ENCODE measurements at regions not wholly inside any gene's neighbourhood (a gene's known extent, or its start where the extent isn't known, plus 50 kb on each side); places are given as distances from the start of the nearest gene placed in this dataset.

- peaks cover 15% of the 10 kb centered on the region for H3K9me3 ChIP-seq (ENCODE audit: control insufficient read depth, low read length)
- H3K9ac ChIP-seq (ENCODE audit: low read length), result peak overlapping the region; percentile 89
- peaks cover 62% of the 10 kb centered on the region for H3K4me1 ChIP-seq (ENCODE audit: control insufficient read depth, insufficient read depth, low read length)
- peaks cover 15% of the 10 kb centered on the region for H3K36me3 ChIP-seq (ENCODE audit: control insufficient read depth, insufficient read depth, low read length, severe bottlenecking)
- H3K4me3 ChIP-seq (ENCODE audit: low read length), result peak overlapping the region; percentile 82
- peak; percentile 82 for DNase-seq (ENCODE audit: low read depth)
- no peaks in the 10 kb centered on the region for H3K27me3 ChIP-seq (replicated peaks; ENCODE audit: control insufficient read depth, insufficient read depth, low read length)
Observed at GRCh38 chr11:122179961-122180834, 64.2 kb upstream of the BLID start.

DNA sequence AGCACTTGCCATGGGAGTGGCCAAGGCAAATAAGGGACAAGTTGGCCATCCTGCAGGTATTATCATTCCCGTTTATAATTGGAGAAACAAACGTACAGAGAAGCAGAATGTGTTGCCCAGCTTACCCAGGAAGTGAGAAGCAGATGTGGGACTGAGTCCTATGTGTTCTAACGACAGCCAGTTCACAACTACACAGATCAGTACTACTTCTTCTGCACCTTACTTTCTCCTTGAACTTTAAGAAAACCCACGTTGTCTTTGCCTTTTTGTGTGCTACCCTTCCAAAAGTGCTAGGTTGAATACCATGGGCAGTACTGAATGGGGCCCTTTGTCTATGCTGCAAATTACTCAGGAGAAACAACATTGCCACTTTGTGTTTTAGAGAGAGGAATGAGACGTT, 62.8 kb upstream of the BLID start:
- peaks cover 64% of the 10 kb centered on the region for H3K4me1 ChIP-seq (ENCODE audit: control insufficient read depth, insufficient read depth, low read length)

DNA sequence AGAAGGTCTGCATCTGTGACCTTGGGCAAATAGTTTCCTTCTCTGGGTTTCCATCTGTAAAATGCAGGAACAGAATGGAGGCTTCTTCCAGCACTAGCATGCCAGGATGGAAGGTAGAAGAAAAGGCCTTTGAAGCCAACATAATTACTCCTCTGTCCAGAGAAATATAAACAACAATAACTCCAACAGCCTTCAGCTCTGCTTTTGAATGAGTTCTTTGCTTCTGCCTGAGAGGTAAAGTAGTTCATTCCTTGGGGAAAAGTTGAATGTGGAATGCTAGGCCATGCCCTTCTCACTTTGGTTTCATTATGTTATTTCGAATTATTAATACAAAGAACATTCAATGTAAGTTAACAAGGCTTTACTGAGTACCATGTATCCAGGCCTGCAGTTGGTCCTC, 61.2 kb upstream of the BLID start:
- Histone ChIP-seq H3K9me3 (ENCODE audit: control insufficient read depth, low read length) (no peaks in the 10 kb centered on the region), H3K27me3 (replicated peaks; ENCODE audit: control insufficient read depth, insufficient read depth, low read length) (no peaks in the 10 kb centered on the region), H3K4me1 (ENCODE audit: control insufficient read depth, insufficient read depth, low read length) (peaks cover 76% of the 10 kb centered on the region), H3K36me3 (ENCODE audit: control insufficient read depth, insufficient read depth, low read length, severe bottlenecking) (peaks cover 9% of the 10 kb centered on the region), H3K9ac (ENCODE audit: low read length) (peak overlapping the region; percentile 89), H3K4me3 (ENCODE audit: low read length) (peak overlapping the region; percentile 82)
- DNase-seq (ENCODE audit: low read depth), result no peak

More for the DNA sequence above, 62.8 kb upstream of the BLID start:
- Histone ChIP-seq H3K36me3 (ENCODE audit: control insufficient read depth, insufficient read depth, low read length, severe bottlenecking) (peaks cover 11% of the 10 kb centered on the region), H3K27me3 (replicated peaks; ENCODE audit: control insufficient read depth, insufficient read depth, low read length) (no peaks in the 10 kb centered on the region), H3K9ac (ENCODE audit: low read length) (peak overlapping the region; percentile 89), H3K4me3 (ENCODE audit: low read length) (peak overlapping the region; percentile 82), H3K9me3 (ENCODE audit: control insufficient read depth, low read length) (peaks cover under 1% of the 10 kb centered on the region)
- DNase-seq (ENCODE audit: low read depth), result no peak

GRCh38 chr11:122176651-122177050, 60.6 kb upstream of the BLID start:
- peak overlapping the region; percentile 82 for H3K4me3 ChIP-seq (ENCODE audit: low read length)
- no peaks in the 10 kb centered on the region for H3K9me3 ChIP-seq (ENCODE audit: control insufficient read depth, low read length)
- peaks cover 7% of the 10 kb centered on the region for H3K36me3 ChIP-seq (ENCODE audit: control insufficient read depth, insufficient read depth, low read length, severe bottlenecking)
- H3K4me1 ChIP-seq (ENCODE audit: control insufficient read depth, insufficient read depth, low read length), result peaks cover 73% of the 10 kb centered on the region
- H3K27me3 ChIP-seq (replicated peaks; ENCODE audit: control insufficient read depth, insufficient read depth, low read length), result no peaks in the 10 kb centered on the region
- peak overlapping the region; percentile 89 for H3K9ac ChIP-seq (ENCODE audit: low read length)
- DNase-seq (ENCODE audit: low read depth), result no peak

- H3K4me1 ChIP-seq (ENCODE audit: control insufficient read depth, insufficient read depth, low read length), result peaks cover 71% of the 10 kb centered on the region
- peak overlapping the region; percentile 82 for H3K4me3 ChIP-seq (ENCODE audit: low read length)
- peaks cover 7% of the 10 kb centered on the region for H3K36me3 ChIP-seq (ENCODE audit: control insufficient read depth, insufficient read depth, low read length, severe bottlenecking)
- no peaks in the 10 kb centered on the region for H3K27me3 ChIP-seq (replicated peaks; ENCODE audit: control insufficient read depth, insufficient read depth, low read length)
- H3K9ac ChIP-seq (ENCODE audit: low read length), result peak overlapping the region; percentile 8
- no peak for DNase-seq (ENCODE audit: low read depth)
- no peaks in the 10 kb centered on the region for H3K9me3 ChIP-seq (ENCODE audit: control insufficient read depth, low read length)
Observed at GRCh38 chr11:122175306-122175705, 59.3 kb upstream of the BLID start.

GRCh38 chr11:122173587-122173986, 57.6 kb upstream of the BLID start:
- H3K4me1 ChIP-seq (ENCODE audit: control insufficient read depth, insufficient read depth, low read length), result peaks cover 70% of the 10 kb centered on the region
- H3K4me3 ChIP-seq (ENCODE audit: low read length), result no peak overlapping the region
- peaks cover 7% of the 10 kb centered on the region for H3K36me3 ChIP-seq (ENCODE audit: control insufficient read depth, insufficient read depth, low read length, severe bottlenecking)
- H3K27me3 ChIP-seq (replicated peaks; ENCODE audit: control insufficient read depth, insufficient read depth, low read length), result no peaks in the 10 kb centered on the region
- no peak overlapping the region for H3K9ac ChIP-seq (ENCODE audit: low read length)
- H3K9me3 ChIP-seq (ENCODE audit: control insufficient read depth, low read length), result no peaks in the 10 kb centered on the region
- peak; percentile 60 for DNase-seq (ENCODE audit: low read depth)

GRCh38 chr11:122173074-122173450, 57.0 kb upstream of the BLID start:
- H3K27me3 ChIP-seq (replicated peaks; ENCODE audit: control insufficient read depth, insufficient read depth, low read length), result no peaks in the 10 kb centered on the region
- no peak overlapping the region for H3K4me3 ChIP-seq (ENCODE audit: low read length)
- H3K36me3 ChIP-seq (ENCODE audit: control insufficient read depth, insufficient read depth, low read length, severe bottlenecking), result peaks cover 7% of the 10 kb centered on the region
- peaks cover 70% of the 10 kb centered on the region for H3K4me1 ChIP-seq (ENCODE audit: control insufficient read depth, insufficient read depth, low read length)
- DNase-seq (ENCODE audit: low read depth), result no peak
- H3K9ac ChIP-seq (ENCODE audit: low read length), result no peak overlapping the region
- H3K9me3 ChIP-seq (ENCODE audit: control insufficient read depth, low read length), result no peaks in the 10 kb centered on the region

GRCh38 chr11:122172352-122173073, 56.5 kb upstream of the BLID start:
- H3K9ac ChIP-seq (ENCODE audit: low read length), result peak overlapping the region; percentile 9
- DNase-seq (ENCODE audit: low read depth), result no peak
- no peak overlapping the region for H3K4me3 ChIP-seq (ENCODE audit: low read length)
- peaks cover 7% of the 10 kb centered on the region for H3K36me3 ChIP-seq (ENCODE audit: control insufficient read depth, insufficient read depth, low read length, severe bottlenecking)
- H3K27me3 ChIP-seq (replicated peaks; ENCODE audit: control insufficient read depth, insufficient read depth, low read length), result no peaks in the 10 kb centered on the region
- no peaks in the 10 kb centered on the region for H3K9me3 ChIP-seq (ENCODE audit: control insufficient read depth, low read length)
- H3K4me1 ChIP-seq (ENCODE audit: control insufficient read depth, insufficient read depth, low read length), result peaks cover 71% of the 10 kb centered on the region

GRCh38 chr11:122170815-122171475, 54.9 kb upstream of the BLID start:
- Histone ChIP-seq H3K27me3 (replicated peaks; ENCODE audit: control insufficient read depth, insufficient read depth, low read length) (no peaks in the 10 kb centered on the region), H3K36me3 (ENCODE audit: control insufficient read depth, insufficient read depth, low read length, severe bottlenecking) (peaks cover 4% of the 10 kb centered on the region)

DNA sequence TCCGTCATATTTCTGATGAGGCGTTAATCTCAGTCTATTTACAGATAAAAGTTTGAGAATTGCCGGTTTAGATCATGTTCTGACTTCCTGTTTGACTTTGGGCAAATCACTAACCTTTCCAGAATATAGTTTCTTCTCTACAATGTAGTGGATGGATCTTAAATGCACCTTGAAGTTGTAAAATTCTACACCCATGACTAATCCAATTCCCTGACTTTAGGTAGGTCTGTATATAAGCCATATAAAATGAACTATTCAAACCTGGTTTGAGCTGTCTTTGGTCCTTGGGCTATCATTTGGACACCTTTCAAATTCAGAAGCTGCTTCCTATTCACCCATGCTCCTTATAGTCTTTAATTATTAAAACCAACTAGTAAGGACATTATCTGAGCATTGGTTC, 52.2 kb upstream of the BLID start:
- Histone ChIP-seq H3K36me3 (ENCODE audit: control insufficient read depth, insufficient read depth, low read length, severe bottlenecking) (peaks cover 3% of the 10 kb centered on the region), H3K9ac (ENCODE audit: low read length) (no peak overlapping the region), H3K9me3 (ENCODE audit: control insufficient read depth, low read length) (no peaks in the 10 kb centered on the region), H3K27me3 (replicated peaks; ENCODE audit: control insufficient read depth, insufficient read depth, low read length) (no peaks in the 10 kb centered on the region), H3K4me3 (ENCODE audit: low read length) (no peak overlapping the region), H3K4me1 (ENCODE audit: control insufficient read depth, insufficient read depth, low read length) (peaks cover 72% of the 10 kb centered on the region)
- no peak for DNase-seq (ENCODE audit: low read depth)

More at GRCh38 chr11:122170815-122171475, 54.9 kb upstream of the BLID start:
- no peak for DNase-seq (ENCODE audit: low read depth)
- no peaks in the 10 kb centered on the region for H3K9me3 ChIP-seq (ENCODE audit: control insufficient read depth, low read length)
- no peak overlapping the region for H3K9ac ChIP-seq (ENCODE audit: low read length)
- H3K4me1 ChIP-seq (ENCODE audit: control insufficient read depth, insufficient read depth, low read length), result peaks cover 72% of the 10 kb centered on the region
- no peak overlapping the region for H3K4me3 ChIP-seq (ENCODE audit: low read length)

DNA sequence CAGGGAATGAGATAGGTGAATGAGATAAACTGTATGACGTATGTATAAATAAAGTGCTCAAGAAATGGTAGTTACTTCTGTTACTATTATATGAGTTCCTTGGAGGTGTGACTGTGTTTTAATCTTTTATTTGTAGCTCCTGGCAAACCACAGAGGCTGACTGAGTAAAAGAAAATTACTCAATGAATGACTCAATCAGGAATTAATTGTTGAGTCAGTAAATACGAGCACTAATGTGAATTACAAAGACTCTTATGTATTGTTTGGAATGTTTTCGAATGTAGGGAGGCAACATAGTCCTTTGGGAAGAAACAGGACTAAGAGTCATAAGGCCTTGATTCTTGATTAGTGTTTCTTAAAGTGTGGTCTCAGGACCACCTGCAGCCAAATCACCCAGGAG, 51.1 kb upstream of the BLID start:
- DNase-seq (ENCODE audit: low read depth), result peak; percentile 64
- Histone ChIP-seq H3K9ac (ENCODE audit: low read length) (no peak overlapping the region), H3K9me3 (ENCODE audit: control insufficient read depth, low read length) (no peaks in the 10 kb centered on the region), H3K4me3 (ENCODE audit: low read length) (peak overlapping the region; percentile 30), H3K36me3 (ENCODE audit: control insufficient read depth, insufficient read depth, low read length, severe bottlenecking) (peaks cover 3% of the 10 kb centered on the region), H3K4me1 (ENCODE audit: control insufficient read depth, insufficient read depth, low read length) (peaks cover 74% of the 10 kb centered on the region), H3K27me3 (replicated peaks; ENCODE audit: control insufficient read depth, insufficient read depth, low read length) (no peaks in the 10 kb centered on the region)

All from adipocyte (in vitro differentiated cells).